ENCODE measurements at regions not wholly inside any gene's neighbourhood (a gene's known extent, or its start where the extent isn't known, plus 50 kb on each side); places are given as distances from the start of the nearest gene placed in this dataset.

DNA sequence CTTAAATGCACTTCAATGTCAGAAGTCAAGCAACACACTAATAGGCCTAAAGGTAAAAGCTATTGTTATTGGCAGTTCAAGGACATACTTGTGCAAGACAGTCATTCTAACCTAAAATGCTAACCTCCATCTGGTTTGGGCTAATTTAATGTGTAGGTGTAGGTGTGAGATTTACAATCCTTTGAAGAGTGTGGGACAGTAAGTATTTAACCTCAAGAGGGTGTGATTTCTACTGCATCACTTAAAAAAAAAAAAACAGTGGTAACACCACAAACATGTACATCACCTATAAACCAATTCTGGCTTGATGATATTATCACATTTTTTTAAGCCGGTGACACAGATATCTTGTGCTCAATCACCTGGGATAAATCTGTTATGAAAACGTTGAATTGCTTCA, 127.5 kb upstream of the MEF2C start:
- no peak for DNase-seq

GRCh38 chr5:89008291-89008690, 125.3 kb upstream of the MEF2C start:
- DNase-seq = no peak

- DNase-seq = no peak
Measured at GRCh38 chr5:89005990-89006389, 123.0 kb upstream of the MEF2C start.

GRCh38 chr5:89004379-89004778, 121.4 kb upstream of the MEF2C start:
- no peak for DNase-seq

DNA sequence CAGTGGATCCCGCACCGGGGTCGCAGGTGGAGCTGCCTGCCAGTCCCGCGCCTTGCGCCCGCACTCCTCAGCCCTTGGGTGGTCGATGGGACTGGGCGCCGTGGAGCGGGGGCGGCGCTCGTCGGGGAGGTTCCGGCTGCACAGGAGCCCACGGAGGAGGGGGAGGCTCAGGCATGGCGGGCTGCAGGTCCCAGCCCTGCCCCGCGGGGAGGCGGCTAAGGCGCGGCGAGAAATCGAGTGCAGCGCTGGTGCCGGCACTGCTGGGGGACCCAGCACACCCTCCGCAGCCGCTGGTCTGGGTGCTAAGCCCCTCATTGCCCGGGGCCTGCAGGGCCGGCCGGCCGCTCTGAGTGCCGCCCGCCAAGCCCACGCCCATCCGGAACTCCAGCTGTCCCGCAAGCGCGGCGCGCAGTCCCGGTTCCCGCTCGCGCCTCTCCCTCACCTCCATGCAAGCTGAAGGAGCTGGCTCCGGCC, 120.6 kb upstream of the MEF2C start:
- no peak for DNase-seq

DNA sequence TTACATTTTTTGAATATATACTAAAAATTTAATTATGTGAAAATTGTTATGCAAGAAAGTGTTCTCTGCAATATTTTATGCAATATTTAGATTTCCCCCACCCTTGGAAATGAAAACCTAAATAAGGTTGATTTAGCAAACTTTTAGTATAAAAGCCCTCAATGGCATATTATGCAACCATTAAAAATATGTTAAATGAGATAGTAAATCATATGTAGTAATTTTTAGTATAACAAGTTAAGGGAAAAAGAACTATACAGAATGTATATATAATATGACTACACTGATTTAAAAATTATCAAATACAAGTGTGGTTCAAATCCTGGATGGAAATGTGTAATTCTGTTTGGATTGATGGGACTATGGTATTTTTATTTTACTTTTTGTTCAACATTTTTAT, 116.9 kb upstream of the MEF2C start:
- no peak for DNase-seq

DNA sequence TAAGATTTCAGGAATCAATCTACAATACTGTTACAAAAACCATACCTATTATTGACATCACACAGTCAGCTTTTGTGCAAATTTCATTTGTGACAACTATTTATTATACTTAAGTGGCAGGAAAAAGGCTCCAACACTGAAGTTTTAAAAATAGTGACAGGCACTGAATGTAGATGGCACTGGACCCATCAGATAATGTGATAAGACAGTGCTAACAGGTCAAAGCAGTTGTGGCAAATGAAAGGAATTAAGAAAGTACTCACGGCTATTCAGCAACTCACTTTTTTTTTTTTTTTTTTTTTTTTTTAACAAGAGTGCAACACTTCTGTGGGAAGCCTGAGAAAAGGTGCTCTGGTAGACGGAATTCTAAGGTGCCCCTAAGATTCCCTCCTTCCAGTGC, 115.0 kb upstream of the MEF2C start:
- no peak for DNase-seq

- DNase-seq = no peak
Measured at GRCh38 chr5:88984040-88984439, 101.1 kb upstream of the MEF2C start.

- DNase-seq = no peak
Measured at GRCh38 chr5:88979726-88980125, 96.7 kb upstream of the MEF2C start.

DNA sequence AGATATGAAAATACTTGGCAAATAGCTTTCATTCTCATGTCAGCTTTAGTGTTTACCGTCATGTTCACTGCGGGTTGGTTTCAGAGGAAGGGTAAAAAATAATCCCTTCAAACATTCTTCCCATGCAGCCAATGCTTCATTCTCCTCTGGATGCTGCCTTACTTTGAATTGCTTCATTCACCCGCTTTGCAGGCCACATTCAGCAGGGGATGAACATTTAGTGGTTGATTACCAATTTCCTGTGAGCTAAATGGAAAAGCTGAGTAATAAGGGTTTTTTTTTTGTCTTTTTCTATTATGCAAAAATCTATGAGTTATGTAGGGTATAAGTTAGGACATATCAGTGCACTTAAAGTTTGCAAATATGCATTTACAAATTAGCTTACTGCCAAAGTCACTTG, 96.3 kb upstream of the MEF2C start:
- DNase-seq = no peak

DNA sequence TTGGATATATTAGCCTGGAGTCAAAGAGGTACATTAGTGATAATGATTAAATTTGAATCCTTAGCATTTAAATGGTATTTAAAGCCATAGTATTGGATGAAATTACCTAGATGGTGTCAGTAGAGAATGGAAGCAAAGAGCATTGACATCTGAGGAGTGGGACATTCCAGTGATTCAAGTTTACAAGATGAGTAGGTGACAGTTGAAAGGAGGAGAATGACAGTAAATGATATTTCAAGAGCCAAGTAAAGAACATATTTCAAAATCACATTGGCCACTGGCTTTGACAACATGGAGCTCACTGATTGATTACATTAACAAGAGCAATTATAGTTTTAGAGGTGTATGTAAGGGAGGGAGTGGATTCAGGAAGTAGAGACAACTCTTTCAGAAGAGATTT, 93.9 kb upstream of the MEF2C start:
- no peak for DNase-seq

- no peak for DNase-seq
Measured at GRCh38 chr5:88967633-88968585, 84.9 kb upstream of the MEF2C start.

DNA sequence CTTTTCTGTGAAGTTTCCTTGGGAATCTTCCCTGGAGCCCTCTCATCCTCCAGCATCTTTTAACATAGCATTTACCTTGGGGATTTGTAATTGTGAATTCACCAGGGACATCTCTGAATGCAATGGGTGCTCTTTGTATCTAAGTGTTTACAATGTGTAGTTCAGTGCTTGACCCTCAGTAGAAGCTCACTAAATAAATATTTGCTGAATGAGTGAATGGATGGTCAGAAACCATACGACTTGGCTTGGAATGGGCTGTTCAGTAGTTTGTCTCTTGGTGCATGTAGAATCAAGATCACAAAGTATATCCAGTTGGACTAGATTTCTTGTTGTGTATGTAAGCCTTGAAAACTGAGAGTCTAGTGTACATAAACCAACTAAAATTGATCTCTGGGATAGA, 81.8 kb upstream of the MEF2C start:
- DNase-seq = no peak

- DNase-seq = no peak
Measured at GRCh38 chr5:88957013-88957412, 74.0 kb upstream of the MEF2C start.

GRCh38 chr5:88956416-88956815, 73.4 kb upstream of the MEF2C start:
- DNase-seq = no peak

- DNase-seq = no peak
Measured at GRCh38 chr5:88955403-88955802, 72.4 kb upstream of the MEF2C start.

DNA sequence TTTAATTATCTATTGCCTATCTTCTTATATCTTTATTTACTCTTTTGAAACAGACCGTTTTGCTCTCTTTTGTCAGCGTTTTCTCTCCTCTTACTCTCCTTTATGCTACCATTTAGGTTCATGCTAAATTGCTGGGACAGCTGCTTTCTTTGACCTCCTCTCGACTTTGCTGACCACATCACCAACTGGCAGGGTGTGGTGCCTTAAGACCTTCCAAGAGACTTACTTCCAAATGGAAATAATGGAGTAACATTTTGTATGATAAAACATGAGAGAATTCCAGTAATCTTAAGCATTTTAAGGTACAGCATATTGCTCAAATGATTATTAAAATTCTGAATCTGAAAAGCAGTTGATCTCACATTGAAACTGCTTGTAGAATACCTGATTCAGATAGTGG, 71.5 kb upstream of the MEF2C start:
- DNase-seq = no peak

- no peak for DNase-seq
Measured at GRCh38 chr5:88952996-88953643, 70.1 kb upstream of the MEF2C start.

GRCh38 chr5:88952344-88952743, 69.4 kb upstream of the MEF2C start:
- DNase-seq = no peak

DNA sequence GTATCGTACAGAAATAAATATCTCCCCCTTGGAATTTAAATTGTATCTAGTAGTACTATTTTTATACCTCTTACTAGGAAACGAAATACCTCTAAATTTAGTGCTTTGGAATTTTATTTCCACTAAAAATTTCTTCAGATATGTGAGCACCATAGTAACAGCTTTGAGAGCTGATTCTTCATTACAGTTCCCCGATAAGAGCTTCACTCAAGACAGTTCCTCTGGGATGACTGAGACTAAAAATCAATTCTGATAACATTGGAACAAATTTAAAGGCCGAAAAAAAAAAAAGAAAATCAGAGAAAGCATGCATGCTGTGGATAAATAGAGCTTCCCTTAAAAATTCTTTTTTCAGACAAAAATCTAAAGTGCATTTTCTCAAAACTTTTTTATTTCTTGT, 68.5 kb upstream of the MEF2C start:
- no peak for DNase-seq

DNA sequence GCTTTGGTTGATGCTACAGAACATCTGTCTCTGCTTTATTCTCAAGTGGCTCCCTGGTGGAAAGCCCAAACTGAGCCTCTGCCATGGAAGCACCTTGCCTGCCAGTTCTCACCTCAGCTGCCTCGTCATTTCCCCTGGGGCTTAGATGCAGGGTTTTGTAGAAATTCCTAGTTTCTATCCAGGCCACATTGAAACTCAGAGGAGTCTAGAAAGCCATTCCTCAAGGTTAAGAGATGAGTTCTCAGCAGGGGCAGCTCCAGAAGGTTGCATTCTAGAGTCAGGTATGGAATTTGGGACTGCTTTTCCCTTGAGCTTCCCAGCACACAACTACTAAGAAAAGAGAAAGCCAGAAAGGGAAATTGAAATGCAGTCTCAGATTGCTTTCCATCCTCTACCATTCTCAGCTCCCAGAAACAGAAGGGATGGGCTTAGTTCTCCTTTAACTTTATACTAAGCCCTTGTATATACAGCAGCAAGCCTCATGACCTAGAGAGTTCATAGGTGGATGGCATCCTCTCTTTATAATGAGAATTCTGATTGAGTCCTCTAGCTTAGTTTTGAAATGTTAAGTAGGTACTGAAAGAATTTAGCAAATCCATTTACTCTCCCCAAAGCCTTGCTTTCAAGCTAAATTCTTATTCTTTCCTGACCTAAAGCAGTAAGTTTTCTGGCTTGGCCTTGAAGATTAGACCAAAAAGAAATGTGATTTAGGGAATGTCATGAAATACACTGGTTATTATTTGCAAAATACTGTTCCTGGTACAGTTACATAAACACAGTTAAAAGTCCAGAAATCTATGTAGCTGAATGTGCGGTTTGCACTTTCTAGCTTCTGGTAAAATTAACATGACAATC, 66.0 kb upstream of the MEF2C start:
- no peak for DNase-seq

- no peak for DNase-seq
Measured at GRCh38 chr5:88944751-88945531, 62.0 kb upstream of the MEF2C start.

GRCh38 chr5:88941581-88941980, 58.6 kb upstream of the MEF2C start:
- no peak for DNase-seq
